ENCODE measurements at regions not wholly inside any gene's neighbourhood (a gene's known extent, or its start where the extent isn't known, plus 50 kb on each side); places are given as distances from the start of the nearest gene placed in this dataset.

DNA sequence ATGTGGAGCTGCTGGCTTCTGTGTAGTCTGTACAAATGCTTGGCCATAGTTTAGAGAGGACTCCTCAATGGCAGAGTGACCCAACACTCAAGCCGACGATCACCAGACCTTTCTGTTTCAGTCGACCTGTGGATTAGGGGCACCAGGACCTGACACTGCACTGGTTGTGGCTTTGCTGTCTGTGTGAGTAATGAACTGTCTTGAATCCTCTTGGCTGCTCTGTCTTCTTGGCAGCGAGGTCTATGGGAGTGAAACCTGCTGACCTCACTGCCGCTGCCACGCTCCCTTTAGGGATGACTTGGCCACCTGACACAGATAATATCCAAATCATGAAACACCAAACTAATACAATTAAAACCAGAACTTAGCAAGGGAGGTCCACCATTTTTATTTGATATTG is 83.5 kb upstream of the C14orf180 start:
- TF ChIP-seq, protein P1, sequence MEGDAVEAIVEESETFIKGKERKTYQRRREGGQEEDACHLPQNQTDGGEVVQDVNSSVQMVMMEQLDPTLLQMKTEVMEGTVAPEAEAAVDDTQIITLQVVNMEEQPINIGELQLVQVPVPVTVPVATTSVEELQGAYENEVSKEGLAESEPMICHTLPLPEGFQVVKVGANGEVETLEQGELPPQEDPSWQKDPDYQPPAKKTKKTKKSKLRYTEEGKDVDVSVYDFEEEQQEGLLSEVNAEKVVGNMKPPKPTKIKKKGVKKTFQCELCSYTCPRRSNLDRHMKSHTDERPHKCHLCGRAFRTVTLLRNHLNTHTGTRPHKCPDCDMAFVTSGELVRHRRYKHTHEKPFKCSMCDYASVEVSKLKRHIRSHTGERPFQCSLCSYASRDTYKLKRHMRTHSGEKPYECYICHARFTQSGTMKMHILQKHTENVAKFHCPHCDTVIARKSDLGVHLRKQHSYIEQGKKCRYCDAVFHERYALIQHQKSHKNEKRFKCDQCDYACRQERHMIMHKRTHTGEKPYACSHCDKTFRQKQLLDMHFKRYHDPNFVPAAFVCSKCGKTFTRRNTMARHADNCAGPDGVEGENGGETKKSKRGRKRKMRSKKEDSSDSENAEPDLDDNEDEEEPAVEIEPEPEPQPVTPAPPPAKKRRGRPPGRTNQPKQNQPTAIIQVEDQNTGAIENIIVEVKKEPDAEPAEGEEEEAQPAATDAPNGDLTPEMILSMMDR (conservative IDR thresholded peaks at IDR 0.05; ENCODE audit: low read depth, low read length), result no peak
- TF ChIP-seq EZH2 (IDR thresholded peaks at IDR 0.05; ENCODE audit: borderline replicate concordance, low read depth, low read length, poor library complexity, severe bottlenecking), result no peak
